ENCODE measurements at regions not wholly inside any gene's neighbourhood (a gene's known extent, or its start where the extent isn't known, plus 50 kb on each side); places are given as distances from the start of the nearest gene placed in this dataset.

- no peak for DNase-seq
These were observed 107.7 kb upstream of the SPATA13 start for GRCh38 chr13:24052547-24053518.

GRCh38 chr13:24053519-24054251 is 106.8 kb upstream of the SPATA13 start:
- peak; percentile 68 for DNase-seq

GRCh38 chr13:24056616-24057137 is 103.8 kb upstream of the SPATA13 start:
- DNase-seq, result no peak

GRCh38 chr13:24060993-24061392 is 99.5 kb upstream of the SPATA13 start:
- no peak for DNase-seq

- DNase-seq, result no peak
These were observed 97.1 kb upstream of the SPATA13 start for GRCh38 chr13:24063281-24063877.

- DNase-seq, result no peak
These were observed 96.1 kb upstream of the SPATA13 start for GRCh38 chr13:24064371-24064770.

- DNase-seq, result no peak
These were observed 95.3 kb upstream of the SPATA13 start for GRCh38 chr13:24065176-24065575.

- no peak for DNase-seq
These were observed 93.9 kb upstream of the SPATA13 start for GRCh38 chr13:24066405-24067295.

- DNase-seq, result no peak
These were observed 92.0 kb upstream of the SPATA13 start for GRCh38 chr13:24068472-24068871.

GRCh38 chr13:24071016-24071415 is 89.5 kb upstream of the SPATA13 start:
- no peak for DNase-seq

GRCh38 chr13:24071423-24072075 is 89.0 kb upstream of the SPATA13 start:
- no peak for DNase-seq

GRCh38 chr13:24073657-24074056 is 86.9 kb upstream of the SPATA13 start:
- DNase-seq, result no peak

- peak; percentile 21 for DNase-seq
These were observed 85.8 kb upstream of the SPATA13 start for GRCh38 chr13:24074678-24075077.

- DNase-seq, result no peak
These were observed 85.2 kb upstream of the SPATA13 start for GRCh38 chr13:24075137-24075975.

GRCh38 chr13:24076109-24076508 is 84.4 kb upstream of the SPATA13 start:
- DNase-seq, result no peak

- DNase-seq, result no peak
These were observed 83.9 kb upstream of the SPATA13 start for GRCh38 chr13:24076636-24077035.

- no peak for DNase-seq
These were observed 80.4 kb upstream of the SPATA13 start for GRCh38 chr13:24080134-24080533.

- DNase-seq, result no peak
These were observed 79.1 kb upstream of the SPATA13 start for GRCh38 chr13:24081387-24081786.

- no peak for DNase-seq
These were observed 77.4 kb upstream of the SPATA13 start for GRCh38 chr13:24083141-24083540.

- DNase-seq, result no peak
These were observed 76.6 kb upstream of the SPATA13 start for GRCh38 chr13:24083722-24084421.
